GM12873 (cell line): ENCODE measurements at regions not wholly inside any gene's neighbourhood (a gene's known extent, or its start where the extent isn't known, plus 50 kb on each side); places are given as distances from the start of the nearest gene placed in this dataset.

Experiments used
- CTCF ChIP-seq: IDR thresholded peaks from 2 replicates; pipeline ENCODE4 v1.5.1; 2012; ENCODE audit warnings: low read depth, mild to moderate bottlenecking, moderate library complexity, low read length, control low read depth; ENCODE audit not compliant: insufficient read depth; ENCODE audit errors: missing control alignments

- no peak for TF ChIP-seq CTCF
Measured at GRCh38 chr20:55014766-55015165, 539.4 kb downstream of the DOK5 start.

- TF ChIP-seq CTCF, result no peak
Measured at GRCh38 chr20:55010761-55011160, 535.4 kb downstream of the DOK5 start.

GRCh38 chr20:55009066-55009465 is 533.7 kb downstream of the DOK5 start:
- TF ChIP-seq CTCF, result no peak

- TF ChIP-seq CTCF, result no peak
Measured at GRCh38 chr20:55004044-55004443, 528.7 kb downstream of the DOK5 start.

- TF ChIP-seq CTCF, result no peak
Measured at GRCh38 chr20:54995553-54995952, 520.2 kb downstream of the DOK5 start.

GRCh38 chr20:54995011-54995410 is 519.6 kb downstream of the DOK5 start:
- no peak for TF ChIP-seq CTCF

- no peak for TF ChIP-seq CTCF
Measured at GRCh38 chr20:54985091-54985490, 509.7 kb downstream of the DOK5 start.

GRCh38 chr20:54984104-54984448 is 508.7 kb downstream of the DOK5 start:
- no peak for TF ChIP-seq CTCF
